Neural cell (in vitro differentiated cells): ENCODE measurements at regions not wholly inside any gene's neighbourhood (a gene's known extent, or its start where the extent isn't known, plus 50 kb on each side); places are given as distances from the start of the nearest gene placed in this dataset.

Source experiments
- H2AFZ ChIP-seq: fragments of 200-600, 300-800 bp; sonication (generic), shearing (Covaris generic); 2 replicates; pipeline ENCODE4 v1.6.0; 2014; ENCODE audit warnings: low read depth, mild to moderate bottlenecking, antibody characterized with exemption, low read length, moderate library complexity
- H3F3A ChIP-seq: fragments of 200-600 bp; shearing (Covaris generic); 2 replicates; pipeline ENCODE4 v1.6.1; 2016; ENCODE audit warnings: mild to moderate bottlenecking, moderate library complexity, mixed read lengths, antibody characterized with exemption, low read length; ENCODE audit not compliant: insufficient read depth, poor library complexity, severe bottlenecking
- H3K27ac ChIP-seq: fragments of 200-600, 300-800 bp; sonication (generic), shearing (Covaris generic); 2 replicates; pipeline ENCODE4 v1.5.1; 2014; ENCODE audit warnings: mild to moderate bottlenecking, low read length, moderate library complexity
- H3K27me3 ChIP-seq: fragments of 300-800, 200-600 bp; sonication (generic), shearing (Covaris generic); 2 replicates; pipeline ENCODE4 v1.6.0; 2014; ENCODE audit warnings: mild to moderate bottlenecking, low read depth, low read length, moderate library complexity; ENCODE audit not compliant: insufficient read depth
- H3K36me3 ChIP-seq: fragments of 300-800, 200-600 bp; sonication (generic), shearing (Covaris generic); 2 replicates; pipeline ENCODE4 v1.5.1; 2014; ENCODE audit warnings: mild to moderate bottlenecking, antibody characterized with exemption, low read length, moderate library complexity; ENCODE audit not compliant: insufficient read depth
- H3K4me2 ChIP-seq: fragments of 300-800, 200-600 bp; sonication (generic), shearing (Covaris generic); 2 replicates; pipeline ENCODE4 v1.6.0; 2014; ENCODE audit warnings: mild to moderate bottlenecking, low read length
- H3K4me3 ChIP-seq: fragments of 300-800, 200-600 bp; sonication (generic), shearing (Covaris generic); 2 replicates; pipeline ENCODE4 v1.5.1; 2014; ENCODE audit warnings: mild to moderate bottlenecking, low read length, moderate library complexity
- H3K79me2 ChIP-seq: fragments of 200-600 bp; shearing (Covaris generic); replicated peaks from 2 replicates; pipeline ENCODE4 v1.6.0; 2014; ENCODE audit warnings: mild to moderate bottlenecking, low read length, moderate library complexity; ENCODE audit not compliant: insufficient read depth
- H3K9ac ChIP-seq: fragments of 300-800, 200-600 bp; sonication (generic), shearing (Covaris generic); 2 replicates; pipeline ENCODE4 v1.6.1; 2016; ENCODE audit warnings: mild to moderate bottlenecking, low read length, mixed read lengths
- H3K9me2 ChIP-seq: fragments of 200-600 bp; shearing (Covaris generic); 2 replicates; pipeline ENCODE4 v1.6.1; 2016; ENCODE audit warnings: mild to moderate bottlenecking, low read length, mixed read lengths; ENCODE audit not compliant: insufficient read depth
- H3K9me3 ChIP-seq: fragments of 200-600, 300-800 bp; sonication (generic), shearing (Covaris generic); 2 replicates; pipeline ENCODE4 v1.6.1; 2016; ENCODE audit warnings: mild to moderate bottlenecking, mixed run types, low read length, moderate library complexity, mixed read lengths
- H4K20me1 ChIP-seq: fragments of 200-600 bp; shearing (Covaris generic); 2 replicates; pipeline ENCODE4 v1.6.1; 2016; ENCODE audit warnings: mild to moderate bottlenecking, mixed run types; ENCODE audit not compliant: insufficient read depth
- EP300 ChIP-seq: fragments of 450-650 bp; conservative IDR thresholded peaks from 2 replicates; pipeline ENCODE4 v1.6.1; 2014; ENCODE audit warnings: antibody characterized with exemption, mild to moderate bottlenecking, moderate library complexity; ENCODE audit not compliant: poor library complexity, severe bottlenecking
- EZH2 ChIP-seq: fragments of 200-600, 300-800 bp; shearing (Covaris generic), sonication (generic); IDR thresholded peaks from 2 replicates; pipeline ENCODE4 v1.6.1; 2014; ENCODE audit warnings: antibody characterized with exemption, low read length, borderline replicate concordance, mild to moderate bottlenecking; ENCODE audit not compliant: insufficient read depth, poor library complexity, severe bottlenecking
- MXI1 ChIP-seq: fragments of 450-650 bp; conservative IDR thresholded peaks from 2 replicates; pipeline ENCODE4 v1.6.1; 2014; ENCODE audit warnings: antibody characterized with exemption, mild to moderate bottlenecking; ENCODE audit not compliant: poor library complexity, severe bottlenecking
- POLR2AphosphoS5 ChIP-seq: IDR thresholded peaks from 2 replicates; pipeline ENCODE4 v1.6.1; 2012
- RAD21 ChIP-seq: fragments of 450-650 bp; conservative IDR thresholded peaks from 2 replicates; pipeline ENCODE4 v1.6.1; 2014; ENCODE audit warnings: antibody characterized with exemption, mild to moderate bottlenecking, moderate library complexity
- SMC3 ChIP-seq: fragments of 450-650 bp; conservative IDR thresholded peaks from 2 replicates; pipeline ENCODE4 v1.6.1; 2014; ENCODE audit warnings: antibody characterized with exemption, mild to moderate bottlenecking, moderate library complexity; ENCODE audit not compliant: poor library complexity
- TAF1 ChIP-seq: IDR thresholded peaks from 2 replicates; pipeline ENCODE4 v1.6.1; 2012; ENCODE audit warnings: low read depth
- TF ChIP-seq, protein P1 (sequence below): IDR thresholded peaks from 2 replicates; pipeline ENCODE4 v1.6.1; 2012; ENCODE audit warnings: borderline replicate concordance
- TF ChIP-seq, protein P2 (sequence below): fragments of 450-650 bp; IDR thresholded peaks from 2 replicates; pipeline ENCODE4 v1.5.1; 2014; ENCODE audit warnings: antibody characterized with exemption, mild to moderate bottlenecking, moderate library complexity; ENCODE audit not compliant: poor library complexity, severe bottlenecking

- Histone ChIP-seq H3K9ac (no peak overlapping the region), H3K27me3 (no peaks in the 10 kb centered on the region), H3K9me3 (no peaks in the 10 kb centered on the region), H3K79me2 (no peaks in the 10 kb centered on the region), H3K27ac (no peak overlapping the region), H4K20me1 (no peaks in the 10 kb centered on the region), H3K4me3 (no peak overlapping the region), H3K4me2 (no peak overlapping the region), H3K9me2 (no peaks in the 10 kb centered on the region), H3K36me3 (no peaks in the 10 kb centered on the region), H3F3A (no peaks in the 10 kb centered on the region), H2AFZ (no peak overlapping the region)
- TF ChIP-seq, protein P1, sequence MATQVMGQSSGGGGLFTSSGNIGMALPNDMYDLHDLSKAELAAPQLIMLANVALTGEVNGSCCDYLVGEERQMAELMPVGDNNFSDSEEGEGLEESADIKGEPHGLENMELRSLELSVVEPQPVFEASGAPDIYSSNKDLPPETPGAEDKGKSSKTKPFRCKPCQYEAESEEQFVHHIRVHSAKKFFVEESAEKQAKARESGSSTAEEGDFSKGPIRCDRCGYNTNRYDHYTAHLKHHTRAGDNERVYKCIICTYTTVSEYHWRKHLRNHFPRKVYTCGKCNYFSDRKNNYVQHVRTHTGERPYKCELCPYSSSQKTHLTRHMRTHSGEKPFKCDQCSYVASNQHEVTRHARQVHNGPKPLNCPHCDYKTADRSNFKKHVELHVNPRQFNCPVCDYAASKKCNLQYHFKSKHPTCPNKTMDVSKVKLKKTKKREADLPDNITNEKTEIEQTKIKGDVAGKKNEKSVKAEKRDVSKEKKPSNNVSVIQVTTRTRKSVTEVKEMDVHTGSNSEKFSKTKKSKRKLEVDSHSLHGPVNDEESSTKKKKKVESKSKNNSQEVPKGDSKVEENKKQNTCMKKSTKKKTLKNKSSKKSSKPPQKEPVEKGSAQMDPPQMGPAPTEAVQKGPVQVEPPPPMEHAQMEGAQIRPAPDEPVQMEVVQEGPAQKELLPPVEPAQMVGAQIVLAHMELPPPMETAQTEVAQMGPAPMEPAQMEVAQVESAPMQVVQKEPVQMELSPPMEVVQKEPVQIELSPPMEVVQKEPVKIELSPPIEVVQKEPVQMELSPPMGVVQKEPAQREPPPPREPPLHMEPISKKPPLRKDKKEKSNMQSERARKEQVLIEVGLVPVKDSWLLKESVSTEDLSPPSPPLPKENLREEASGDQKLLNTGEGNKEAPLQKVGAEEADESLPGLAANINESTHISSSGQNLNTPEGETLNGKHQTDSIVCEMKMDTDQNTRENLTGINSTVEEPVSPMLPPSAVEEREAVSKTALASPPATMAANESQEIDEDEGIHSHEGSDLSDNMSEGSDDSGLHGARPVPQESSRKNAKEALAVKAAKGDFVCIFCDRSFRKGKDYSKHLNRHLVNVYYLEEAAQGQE, result no peak
These were observed 284.7 kb upstream of the BRINP3 start for GRCh38 chr1:190762325-190762724.

DNA sequence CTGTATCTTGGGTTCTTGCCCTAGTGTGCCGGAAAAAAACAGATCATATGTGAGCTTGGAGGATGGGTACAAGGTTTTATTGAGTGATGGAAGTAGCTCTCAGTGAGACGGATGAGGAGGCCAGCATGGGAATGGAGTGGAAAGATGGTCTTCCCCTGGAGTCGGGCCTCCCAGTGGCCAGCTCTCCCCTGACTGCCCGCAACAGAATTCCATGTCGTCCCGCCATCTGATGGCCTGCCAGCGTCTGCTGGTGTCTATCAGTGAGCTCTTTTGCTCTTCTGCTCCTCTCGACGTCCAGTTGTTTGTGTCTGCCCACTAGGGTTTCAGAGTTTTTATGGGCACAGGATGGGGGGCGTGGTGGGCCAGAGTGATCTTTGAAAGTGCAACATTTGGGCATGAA, 315.2 kb upstream of the BRINP3 start:
- Histone ChIP-seq H3K79me2 (no peaks in the 10 kb centered on the region), H3F3A (no peaks in the 10 kb centered on the region), H3K27ac (no peak overlapping the region), H3K4me2 (no peak overlapping the region), H3K36me3 (no peaks in the 10 kb centered on the region), H4K20me1 (no peaks in the 10 kb centered on the region), H3K9ac (no peak overlapping the region), H3K9me3 (no peaks in the 10 kb centered on the region), H2AFZ (no peak overlapping the region), H3K4me3 (no peak overlapping the region), H3K9me2 (no peaks in the 10 kb centered on the region), H3K27me3 (no peaks in the 10 kb centered on the region)
- no peak for TF ChIP-seq RAD21
- no peak for TF ChIP-seq POLR2AphosphoS5
- no peak for TF ChIP-seq EZH2
- TF ChIP-seq, protein P2, sequence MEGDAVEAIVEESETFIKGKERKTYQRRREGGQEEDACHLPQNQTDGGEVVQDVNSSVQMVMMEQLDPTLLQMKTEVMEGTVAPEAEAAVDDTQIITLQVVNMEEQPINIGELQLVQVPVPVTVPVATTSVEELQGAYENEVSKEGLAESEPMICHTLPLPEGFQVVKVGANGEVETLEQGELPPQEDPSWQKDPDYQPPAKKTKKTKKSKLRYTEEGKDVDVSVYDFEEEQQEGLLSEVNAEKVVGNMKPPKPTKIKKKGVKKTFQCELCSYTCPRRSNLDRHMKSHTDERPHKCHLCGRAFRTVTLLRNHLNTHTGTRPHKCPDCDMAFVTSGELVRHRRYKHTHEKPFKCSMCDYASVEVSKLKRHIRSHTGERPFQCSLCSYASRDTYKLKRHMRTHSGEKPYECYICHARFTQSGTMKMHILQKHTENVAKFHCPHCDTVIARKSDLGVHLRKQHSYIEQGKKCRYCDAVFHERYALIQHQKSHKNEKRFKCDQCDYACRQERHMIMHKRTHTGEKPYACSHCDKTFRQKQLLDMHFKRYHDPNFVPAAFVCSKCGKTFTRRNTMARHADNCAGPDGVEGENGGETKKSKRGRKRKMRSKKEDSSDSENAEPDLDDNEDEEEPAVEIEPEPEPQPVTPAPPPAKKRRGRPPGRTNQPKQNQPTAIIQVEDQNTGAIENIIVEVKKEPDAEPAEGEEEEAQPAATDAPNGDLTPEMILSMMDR, result no peak
- TF ChIP-seq, protein P1, result no peak
- TF ChIP-seq TAF1, result no peak
- TF ChIP-seq MXI1, result no peak
- no peak for TF ChIP-seq EP300
- TF ChIP-seq SMC3, result no peak
